Gastrocnemius medialis (tissue), 4 donors: ENCODE measurements at regions not wholly inside any gene's neighbourhood (a gene's known extent, or its start where the extent isn't known, plus 50 kb on each side); places are given as distances from the start of the nearest gene placed in this dataset.

ENCODE experiments used
- CTCF ChIP-seq, 5 experiments: fragments of 450-650 bp in 3 of 5; fragments of 200-600 bp in 2 of 5; sonication (generic) in 2 of 5; IDR thresholded peaks in 4 of 5; conservative IDR thresholded peaks in 1 of 5; 1 replicate in 4 of 5; 2 replicates in 1 of 5; pipeline ENCODE4 v1.5.1; 2016 to 2019; ENCODE audit warnings: antibody characterized with exemption in 5 of 5, mild to moderate bottlenecking in 3 of 5, moderate library complexity in 3 of 5
- POLR2A ChIP-seq, 2 donors: fragments of 450-650 bp; IDR thresholded peaks; one replicate each; pipeline ENCODE4 v1.6.1; 2017; ENCODE audit warnings: antibody characterized with exemption in 2 of 2, mild to moderate bottlenecking in 2 of 2, moderate library complexity in 2 of 2

DNA sequence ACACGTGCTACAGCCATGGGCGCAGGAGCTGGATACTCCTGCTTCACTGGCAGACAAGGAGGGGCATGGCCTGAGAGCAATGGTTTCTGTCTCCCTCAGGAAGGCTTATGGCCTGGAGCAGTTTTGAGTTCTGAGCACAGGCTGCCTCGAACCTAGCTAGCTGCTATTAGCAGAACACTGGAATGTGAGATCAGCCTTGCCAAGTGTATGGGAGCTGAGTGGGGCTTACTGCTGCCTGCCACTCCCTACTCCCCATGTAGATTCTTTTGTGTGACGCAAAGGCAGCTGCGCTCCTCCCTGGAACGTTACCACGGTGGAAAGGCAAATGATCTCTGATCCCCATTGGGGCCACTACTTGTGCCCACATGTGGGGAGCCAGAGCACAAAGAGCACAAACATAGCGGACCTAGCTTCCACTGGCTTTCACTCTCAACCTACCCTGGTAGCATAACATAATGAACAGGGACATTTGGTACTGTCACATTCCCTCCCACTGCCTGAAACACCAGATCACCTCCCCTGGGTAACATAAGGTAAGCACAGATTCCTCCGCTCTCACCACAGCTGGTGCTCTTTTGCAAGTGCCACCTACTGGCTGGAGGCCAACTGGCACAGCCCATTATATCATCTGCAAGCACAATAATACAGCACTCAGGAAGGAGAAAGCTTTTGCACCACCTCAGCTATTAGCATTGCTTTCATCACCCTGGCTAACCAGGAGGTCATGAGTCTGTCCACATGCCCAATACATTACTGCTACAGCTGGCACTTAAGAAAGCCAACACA lies 84.6 kb upstream of the GUCY1A2 start:
- TF ChIP-seq CTCF (IDR thresholded peaks at IDR 0.05 in 4 of 5, conservative IDR thresholded peaks at IDR 0.05 in 1 of 5), result no peak
- no peak for TF ChIP-seq POLR2A (IDR thresholded peaks at IDR 0.05)
